ENCODE measurements at regions not wholly inside any gene's neighbourhood (a gene's known extent, or its start where the extent isn't known, plus 50 kb on each side); places are given as distances from the start of the nearest gene placed in this dataset.
"Not testable (repeated sequence)": the region's sequence is repeated elsewhere in the genome, so short reads cannot be mapped to it uniquely, and the experiment has no call there.

DNA sequence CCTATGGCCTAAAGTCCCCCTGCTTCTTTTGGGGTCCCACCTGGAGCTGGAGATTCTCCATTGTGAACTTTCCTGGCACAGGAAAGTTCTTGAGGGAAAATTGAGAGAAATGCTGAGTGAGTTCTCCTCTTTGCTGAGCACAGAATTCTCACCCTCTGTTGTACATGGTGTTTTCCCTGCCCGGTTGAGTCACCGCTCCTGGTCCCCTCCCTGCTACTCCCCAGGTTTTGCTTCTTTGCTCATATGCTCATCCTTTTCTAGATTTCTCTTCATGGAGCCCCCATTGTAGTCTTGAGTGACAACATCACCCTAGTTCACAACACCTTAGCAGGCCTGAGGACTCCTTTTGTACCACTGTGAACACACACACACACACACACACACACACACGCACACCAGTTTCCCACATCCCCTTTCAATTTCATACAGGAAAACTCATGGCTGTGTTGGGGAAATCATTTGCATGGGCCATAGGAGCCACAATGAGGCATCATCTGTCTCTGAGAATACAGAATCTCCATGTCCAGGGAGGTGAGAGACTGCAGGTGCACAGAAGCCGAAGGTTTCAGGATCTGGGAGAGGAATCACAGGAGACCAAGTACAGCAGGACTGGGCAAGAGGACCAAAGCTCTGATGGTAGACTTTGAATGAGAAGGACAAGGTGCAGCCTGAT lies 585.3 kb downstream of the GOLGA6L6 start:
- FAIRE-seq = no peak
- TF ChIP-seq, protein P1, sequence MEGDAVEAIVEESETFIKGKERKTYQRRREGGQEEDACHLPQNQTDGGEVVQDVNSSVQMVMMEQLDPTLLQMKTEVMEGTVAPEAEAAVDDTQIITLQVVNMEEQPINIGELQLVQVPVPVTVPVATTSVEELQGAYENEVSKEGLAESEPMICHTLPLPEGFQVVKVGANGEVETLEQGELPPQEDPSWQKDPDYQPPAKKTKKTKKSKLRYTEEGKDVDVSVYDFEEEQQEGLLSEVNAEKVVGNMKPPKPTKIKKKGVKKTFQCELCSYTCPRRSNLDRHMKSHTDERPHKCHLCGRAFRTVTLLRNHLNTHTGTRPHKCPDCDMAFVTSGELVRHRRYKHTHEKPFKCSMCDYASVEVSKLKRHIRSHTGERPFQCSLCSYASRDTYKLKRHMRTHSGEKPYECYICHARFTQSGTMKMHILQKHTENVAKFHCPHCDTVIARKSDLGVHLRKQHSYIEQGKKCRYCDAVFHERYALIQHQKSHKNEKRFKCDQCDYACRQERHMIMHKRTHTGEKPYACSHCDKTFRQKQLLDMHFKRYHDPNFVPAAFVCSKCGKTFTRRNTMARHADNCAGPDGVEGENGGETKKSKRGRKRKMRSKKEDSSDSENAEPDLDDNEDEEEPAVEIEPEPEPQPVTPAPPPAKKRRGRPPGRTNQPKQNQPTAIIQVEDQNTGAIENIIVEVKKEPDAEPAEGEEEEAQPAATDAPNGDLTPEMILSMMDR (IDR thresholded peaks at IDR 0.05; ENCODE audit: insufficient read depth, missing control alignments) = no peak
- no peak for DNase-seq (ENCODE audit: insufficient read length, low spot score)

DNA sequence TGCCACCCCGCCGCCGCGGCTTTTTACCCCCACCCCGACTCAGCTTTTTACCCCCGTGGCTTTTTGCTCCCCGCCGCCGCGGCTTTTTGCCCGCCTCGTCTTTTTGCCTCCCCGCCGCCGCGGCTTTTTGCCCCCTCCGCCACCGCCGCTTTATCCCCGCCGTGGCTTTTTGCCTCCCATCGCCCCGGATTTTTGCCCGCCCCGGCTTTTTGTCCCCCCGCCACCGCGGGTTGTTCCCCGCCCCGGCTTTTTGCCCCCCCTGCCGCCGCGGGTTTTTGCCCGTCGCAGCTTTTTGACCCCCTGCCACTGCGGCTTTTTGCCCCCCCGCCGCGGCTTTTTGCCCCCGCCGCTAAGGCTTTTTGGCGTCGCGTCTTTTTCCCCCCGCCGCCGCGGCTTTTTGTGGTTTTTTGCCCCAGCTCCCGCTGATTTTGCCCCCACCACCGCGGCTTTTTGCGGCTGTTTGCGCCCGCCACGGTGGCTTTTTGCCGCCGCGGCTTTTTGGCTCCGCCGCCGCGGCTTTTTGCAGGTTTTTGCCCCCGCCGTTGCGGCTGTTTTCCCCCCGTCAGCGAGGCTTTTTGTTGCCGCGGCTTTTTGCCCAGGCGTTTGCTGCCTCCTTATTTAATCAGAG lies 597.2 kb downstream of the GOLGA6L6 start:
- no peak for DNase-seq (ENCODE audit: insufficient read length, low spot score)

DNA sequence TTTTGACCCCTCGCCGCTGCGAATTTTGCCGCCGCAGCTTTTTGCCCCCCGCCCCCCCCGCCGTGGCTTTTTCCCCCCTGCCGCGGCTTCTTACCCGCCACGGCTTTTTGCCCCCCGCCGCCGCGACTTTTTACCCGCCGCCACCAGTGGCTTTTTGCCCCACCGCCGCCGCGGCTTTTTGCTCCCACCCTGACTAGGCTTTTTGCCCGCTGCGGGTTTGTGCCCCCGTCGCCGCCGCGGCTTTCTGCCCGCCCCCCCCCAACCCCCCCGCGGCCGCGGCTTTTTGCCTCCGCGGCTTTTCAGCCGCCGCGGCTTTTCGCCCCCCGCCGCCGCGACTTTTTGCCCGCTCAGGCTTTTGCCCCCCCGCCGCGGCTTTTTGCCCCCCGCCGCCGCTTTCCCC lies 598.1 kb downstream of the GOLGA6L6 start:
- no peak for DNase-seq (ENCODE audit: insufficient read length, low spot score)
- TF ChIP-seq, protein P1 (IDR thresholded peaks at IDR 0.05; ENCODE audit: insufficient read depth, missing control alignments) = no peak
- FAIRE-seq = no peak

More for the DNA sequence above, 597.2 kb downstream of the GOLGA6L6 start:
- FAIRE-seq = no peak
- TF ChIP-seq, protein P1 (IDR thresholded peaks at IDR 0.05; ENCODE audit: insufficient read depth, missing control alignments) = no peak

DNA sequence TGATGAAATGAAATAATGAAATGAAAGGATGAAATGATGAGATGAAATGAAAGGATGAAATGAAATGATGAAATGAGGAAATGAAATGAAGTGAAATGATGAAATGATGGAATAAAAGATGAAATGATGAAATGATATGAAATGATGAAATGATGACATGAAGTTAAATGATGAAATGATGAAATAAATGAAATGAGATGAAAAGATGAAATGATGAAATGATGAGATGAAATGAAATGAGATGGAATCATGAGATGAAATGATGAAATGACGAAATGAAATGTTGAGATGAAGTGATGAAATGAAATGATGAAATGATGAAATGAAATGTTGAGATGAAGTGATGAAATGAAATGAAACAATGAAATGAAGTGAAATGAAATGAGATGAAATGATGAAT lies 638.3 kb downstream of the GOLGA6L6 start:
- FAIRE-seq; DNase-seq (ENCODE audit: insufficient read length, low spot score): not testable (repeated sequence)

DNA sequence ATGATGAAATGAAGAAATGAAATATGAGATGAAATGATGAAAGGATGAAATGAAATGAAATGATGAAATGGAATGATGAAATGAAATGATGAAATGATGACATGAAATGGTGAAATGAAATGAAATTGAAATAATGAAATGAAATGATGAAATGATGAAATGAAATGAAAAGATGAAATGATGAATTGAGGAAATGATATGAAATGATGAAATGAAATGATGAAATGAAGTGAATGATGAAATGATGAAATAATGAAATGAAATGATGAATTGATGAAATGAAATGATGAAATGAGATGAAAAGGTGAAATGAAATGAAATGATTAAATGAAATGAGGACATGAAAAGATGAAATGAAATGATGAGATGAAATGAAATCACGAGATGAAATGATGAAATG lies 639.2 kb downstream of the GOLGA6L6 start:
- not testable (repeated sequence) for DNase-seq (ENCODE audit: insufficient read length, low spot score); FAIRE-seq

DNA sequence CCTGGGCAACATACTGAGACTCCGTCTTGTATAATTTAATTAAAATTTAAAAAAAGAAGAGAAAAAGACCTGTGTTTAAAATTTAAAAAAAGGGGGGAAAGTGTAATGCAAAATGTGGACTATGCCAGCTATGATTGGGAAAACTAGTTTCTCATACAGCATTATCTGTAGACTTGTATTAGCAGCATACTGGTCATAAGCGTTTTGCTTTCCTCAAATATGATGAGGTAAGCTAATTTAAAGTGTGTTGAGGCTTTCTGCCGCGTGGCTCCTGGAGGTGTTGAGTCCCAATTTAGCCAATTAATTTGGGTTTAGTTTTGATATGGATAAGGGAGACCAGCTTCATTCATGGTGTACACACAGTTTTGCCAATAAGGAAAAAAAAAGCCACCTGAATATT lies 640.2 kb downstream of the GOLGA6L6 start:
- DNase-seq (ENCODE audit: insufficient read length, low spot score); FAIRE-seq: not testable (repeated sequence)

DNA sequence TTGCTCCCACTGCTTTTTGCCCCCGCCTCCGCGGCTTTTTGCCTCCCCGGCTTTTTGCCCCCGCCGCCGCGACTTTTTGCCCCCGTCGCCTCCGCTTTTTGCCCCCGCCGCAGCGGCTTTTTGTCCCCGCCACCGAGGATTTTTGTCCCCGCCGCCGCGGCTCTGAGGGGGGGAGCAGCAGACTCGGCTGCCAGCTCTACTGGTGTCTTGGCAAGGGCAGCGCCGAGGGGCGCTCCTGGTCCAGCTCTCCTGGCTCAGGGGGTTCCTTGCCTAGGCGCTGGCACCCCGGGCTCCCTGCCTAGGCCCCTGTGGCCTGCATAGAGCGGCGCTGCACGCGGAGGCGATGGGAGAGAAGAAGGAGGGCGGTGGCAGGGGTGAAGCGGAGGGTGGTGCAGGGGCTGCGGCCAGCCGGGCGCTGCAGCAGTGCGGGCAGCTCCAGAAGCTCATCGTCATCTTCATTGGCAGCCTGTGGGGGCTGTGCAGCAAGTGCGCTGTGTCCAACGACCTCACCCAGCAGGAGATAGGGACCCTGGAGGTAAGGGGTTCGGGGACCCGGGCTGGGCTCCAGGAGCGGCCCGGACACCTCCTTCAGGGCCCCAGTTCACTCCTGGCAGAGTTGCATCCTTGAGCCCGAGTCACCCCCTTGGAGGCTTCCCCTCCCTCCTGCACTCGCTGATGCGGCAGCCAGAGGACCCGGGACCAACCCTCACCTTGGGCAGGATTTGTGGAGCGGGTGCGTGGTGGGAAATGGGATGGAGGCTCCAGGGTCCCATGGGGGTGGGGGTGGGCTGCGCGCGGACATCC lies 642.4 kb downstream of the GOLGA6L6 start:
- DNase-seq (ENCODE audit: insufficient read length, low spot score) (no peak), FAIRE-seq (no peak)
- TF ChIP-seq, protein P1 (IDR thresholded peaks at IDR 0.05; ENCODE audit: insufficient read depth, missing control alignments) = no peak

DNA sequence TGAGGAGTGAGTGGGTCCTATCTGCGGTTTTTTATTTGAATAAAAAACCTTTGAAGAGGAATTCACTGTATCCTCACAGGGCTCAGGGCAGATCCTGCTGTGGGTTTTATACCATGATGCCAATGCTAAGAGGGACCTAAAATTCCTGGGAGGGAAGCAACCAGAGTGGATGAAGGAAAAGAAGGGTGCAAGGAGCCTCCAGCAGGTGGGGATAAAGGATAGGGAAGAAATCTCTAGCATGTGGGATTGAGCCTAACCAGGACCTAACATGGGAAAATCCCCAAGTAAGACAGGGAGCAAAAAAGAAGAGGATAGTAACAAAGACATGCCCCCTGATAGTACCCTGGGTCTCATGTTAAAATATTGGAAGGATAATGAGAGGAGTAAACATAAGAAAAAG lies 652.8 kb downstream of the GOLGA6L6 start:
- not testable (repeated sequence) for FAIRE-seq; DNase-seq (ENCODE audit: insufficient read length, low spot score)

DNA sequence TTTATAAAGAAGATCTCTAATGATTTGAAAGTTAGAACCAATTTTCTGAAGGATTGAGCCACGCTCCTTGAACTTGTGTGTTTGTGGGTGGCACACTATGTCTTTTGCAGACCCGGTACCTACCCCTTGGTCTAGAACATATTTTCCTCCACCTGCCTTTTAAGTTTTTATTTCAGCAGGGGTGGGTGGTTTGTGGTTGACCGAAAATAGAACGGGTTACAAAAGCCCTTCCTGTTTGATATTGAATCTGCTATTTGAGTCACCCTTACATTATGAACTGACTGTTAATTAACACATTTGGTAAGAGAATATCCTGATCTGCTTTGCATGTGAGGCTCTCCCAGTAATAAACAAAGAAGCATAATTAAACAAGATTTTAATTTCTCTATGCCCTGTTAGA lies 697.5 kb downstream of the GOLGA6L6 start:
- DNase-seq (ENCODE audit: insufficient read length, low spot score); FAIRE-seq: not testable (repeated sequence)
